GM12878 (cell line): ENCODE measurements at regions not wholly inside any gene's neighbourhood (a gene's known extent, or its start where the extent isn't known, plus 50 kb on each side); places are given as distances from the start of the nearest gene placed in this dataset.

Experiments used
- ATAC-seq: fragments of 200-7000 bp; cut with Tn5 transposase; 3 replicates; pipeline ENCODE4 v1.9.1; 2020; ENCODE audit warnings: mild to moderate bottlenecking, moderate library complexity
- BruUV-seq: library from RNA; stranded (reverse); fragments of 400-500 nt; replicated peaks from 2 replicates; lab custom pipeline; 2021; lab: Mats Ljungman, UMichigan
- CTCF ChIA-PET: fragments of 300-600 bp; sonication (Branson Sonifier 250); formaldehyde crosslinking; extraction: SDS; loops from one replicate; lab custom pipeline; 2021; ENCODE audit warnings: inconsistent platforms; lab: Yijun Ruan, JAX
- POLR2A ChIA-PET: fragments of 350-600 bp; formaldehyde crosslinking; extraction: SDS; loops from one replicate; lab custom pipeline; 2021; ENCODE audit warnings: inconsistent platforms; lab: Charles Lee
- RAD21 ChIA-PET: fragments of 300-600 bp; sonication (Branson Sonifier 250); formaldehyde crosslinking; loops from one replicate; lab custom pipeline; 2023; ENCODE audit warnings: antibody characterized with exemption; ENCODE audit not compliant: unreplicated experiment; lab: Charles Lee
- SMC1A ChIA-PET: fragments of 300-600 bp; sonication (Branson Sonifier 250); formaldehyde crosslinking; loops from one replicate; lab custom pipeline; 2023; ENCODE audit not compliant: unreplicated experiment, uncharacterized antibody; lab: Charles Lee
- DNase-seq: peaks from one replicate; pipeline ENCODE4 v3.0.0-alpha.2; 2011; ENCODE audit warnings: low read depth, low spot score
- FAIRE-seq: peaks from 3 replicates; lab custom pipeline; 2011; peaks lifted over from hg19 to GRCh38; lab: Jason Lieb, UNC
- H2AFZ ChIP-seq: 2 replicates; pipeline ENCODE4 v1.6.0; 2011; ENCODE audit warnings: low read depth, low read length, control low read depth; ENCODE audit not compliant: control insufficient read depth
- H3K27ac ChIP-seq: 2 replicates; pipeline ENCODE4 v1.5.1; 2011; ENCODE audit warnings: control low read depth; ENCODE audit not compliant: control insufficient read depth, insufficient read depth
- H3K27me3 ChIP-seq, 2 experiments: replicated peaks in 1 of 2; 2 replicates each; pipeline versions ENCODE4 v1.6.0 to v1.6.1; 2011; ENCODE audit warnings: low read length in 1 of 2; ENCODE audit not compliant: control insufficient read depth in 2 of 2, insufficient read depth in 2 of 2
- H3K36me3 ChIP-seq, 2 experiments: 2 replicates each; pipeline ENCODE4 v1.5.1; 2011; ENCODE audit warnings: low read length in 1 of 2; ENCODE audit not compliant: control insufficient read depth in 2 of 2, insufficient read depth in 2 of 2
- H3K4me1 ChIP-seq: 2 replicates; pipeline ENCODE4 v1.6.1; 2011; ENCODE audit warnings: mild to moderate bottlenecking, low read length, moderate library complexity, mixed read lengths; ENCODE audit not compliant: control insufficient read depth, insufficient read depth
- H3K4me2 ChIP-seq: 2 replicates; pipeline ENCODE4 v1.6.0; 2011; ENCODE audit warnings: control low read depth; ENCODE audit not compliant: control insufficient read depth, insufficient read depth
- H3K4me3 ChIP-seq: fragments of 200-600 bp; sonication (generic); 2 replicates; pipeline ENCODE4 v1.5.1; 2016
- H3K79me2 ChIP-seq: 2 replicates; pipeline ENCODE4 v1.6.0; 2011; ENCODE audit warnings: low read length; ENCODE audit not compliant: control insufficient read depth, insufficient read depth
- H3K9ac ChIP-seq: 2 replicates; pipeline ENCODE4 v1.8.0; 2011; ENCODE audit warnings: low read length, control low read depth, mixed read lengths; ENCODE audit not compliant: control insufficient read depth, insufficient read depth
- H3K9me3 ChIP-seq: replicated peaks from 3 replicates; pipeline ENCODE4 v1.5.1; 2011; ENCODE audit warnings: mild to moderate bottlenecking, low read length; ENCODE audit not compliant: control insufficient read depth, insufficient read depth
- H4K20me1 ChIP-seq: 2 replicates; pipeline ENCODE4 v1.6.0; 2011; ENCODE audit not compliant: control insufficient read depth, insufficient read depth
- ASH2L ChIP-seq: fragments of 300-600, 200-600 bp; sonication (generic); IDR thresholded peaks from 2 replicates; pipeline ENCODE4 v1.6.1; 2017; ENCODE audit warnings: low read depth, mild to moderate bottlenecking, borderline replicate concordance
- CBFB ChIP-seq: IDR thresholded peaks from 2 replicates; pipeline ENCODE4 v1.6.1; 2016; ENCODE audit warnings: antibody characterized with exemption, low read depth
- CEBPB ChIP-seq, 2 experiments: fragments of 150-350 bp in 1 of 2; IDR thresholded peaks; 2 replicates each; pipeline ENCODE4 v1.6.1; 2012 to 2014; ENCODE audit warnings: low read depth in 2 of 2, low read length in 2 of 2, borderline replicate concordance in 1 of 2, inconsistent platforms in 1 of 2
- CREB1 ChIP-seq: IDR thresholded peaks from 2 replicates; pipeline ENCODE4 v1.6.1; 2012; ENCODE audit warnings: low read depth, mild to moderate bottlenecking, inconsistent platforms
- CREM ChIP-seq: IDR thresholded peaks from 2 replicates; pipeline ENCODE4 v1.6.1; 2014; ENCODE audit warnings: antibody characterized with exemption, low read depth
- IRF4 ChIP-seq: IDR thresholded peaks from 2 replicates; pipeline ENCODE4 v1.6.1; 2011; ENCODE audit warnings: low read depth, low read length
- NRF1 ChIP-seq: conservative IDR thresholded peaks from 2 replicates; pipeline ENCODE4 v1.6.1; 2011; ENCODE audit warnings: mild to moderate bottlenecking, low read depth, low read length, improper control_type of control experiment
- POLR2A ChIP-seq: IDR thresholded peaks from 2 replicates; pipeline ENCODE4 v1.6.1; 2011; ENCODE audit warnings: low read depth, mild to moderate bottlenecking, low read length
- RBBP5 ChIP-seq: fragments of 200-600 bp; sonication (generic); conservative IDR thresholded peaks from 2 replicates; pipeline ENCODE4 v1.6.1; 2016
- RFX5 ChIP-seq: IDR thresholded peaks from 2 replicates; pipeline ENCODE4 v1.6.1; 2011; ENCODE audit warnings: low read depth, low read length, improper control_type of control experiment
- SREBF1 ChIP-seq: IDR thresholded peaks from 2 replicates; pipeline ENCODE4 v1.6.1; 2012; ENCODE audit warnings: mild to moderate bottlenecking, low read length
- TAF1 ChIP-seq: IDR thresholded peaks from 2 replicates; pipeline ENCODE4 v1.6.1; 2011; ENCODE audit warnings: mild to moderate bottlenecking, low read depth, low read length, borderline replicate concordance
- ZBED1 ChIP-seq: IDR thresholded peaks from 2 replicates; pipeline ENCODE4 v1.6.1; 2016; ENCODE audit warnings: borderline replicate concordance
- WGBS: methylation state at CpG from one replicate; pipeline ENCODE4 v1.1.6; 2016; ENCODE audit warnings: low lambda C conversion rate; ENCODE audit not compliant: insufficient replicate concordance, insufficient coverage; ENCODE audit errors: missing lambda C conversion rate; 5-methylcytosine and 5-hydroxymethylcytosine counted together
- in situ Hi-C: fragments of 300-500 bp; cut with MboI; formaldehyde crosslinking; loops from 9 replicates; pipeline ENCODE4 v1.14.3; 2018; ENCODE audit warnings: mixed read lengths
- intact Hi-C: fragments of 100-400 bp; cut with micrococcal nuclease; formaldehyde crosslinking; loops from one replicate; pipeline ENCODE4 v1.14.2; 2022; ENCODE audit not compliant: unreplicated experiment
- TF ChIP-seq, protein P1 (sequence below), 3 experiments: IDR thresholded peaks in 2 of 3; conservative IDR thresholded peaks in 1 of 3; 2 replicates each; pipeline ENCODE4 v1.5.1; 2011; ENCODE audit warnings: low read depth in 3 of 3, low read length in 3 of 3, mild to moderate bottlenecking in 3 of 3, control low read depth in 2 of 3, moderate library complexity in 2 of 3, inconsistent platforms in 1 of 3, mixed read lengths in 1 of 3; ENCODE audit not compliant: control insufficient read depth in 2 of 3, insufficient read depth in 1 of 3; ENCODE audit errors: extremely low read depth in 1 of 3
- TF ChIP-seq, protein P2 (sequence below): fragments of 450-650 bp; conservative IDR thresholded peaks from 2 replicates; pipeline ENCODE4 v1.6.1; 2017; ENCODE audit warnings: mild to moderate bottlenecking, moderate library complexity
- TF ChIP-seq, protein P3 (sequence below): IDR thresholded peaks from 2 replicates; pipeline ENCODE4 v1.6.1; 2012; ENCODE audit warnings: low read length, inconsistent platforms

DNA sequence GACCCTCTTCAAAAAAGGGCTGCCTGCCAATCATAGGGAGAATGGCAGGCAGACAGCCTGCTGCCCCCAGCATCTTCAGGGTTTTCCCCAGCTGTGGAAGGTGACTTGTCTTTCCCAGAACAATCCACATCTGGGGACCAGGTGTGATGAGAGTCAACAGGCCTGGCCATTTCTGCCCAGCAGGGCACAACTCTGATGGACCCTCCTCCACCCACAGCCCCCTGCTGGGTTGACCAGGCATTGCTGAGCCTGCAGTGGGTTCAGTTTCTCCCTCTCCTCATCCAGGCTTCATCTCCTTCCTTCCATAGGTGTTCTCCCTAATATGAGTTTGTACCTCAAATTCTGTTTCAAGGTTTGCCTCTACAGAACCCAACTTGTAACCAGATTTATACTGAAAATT, 111.0 kb downstream of the MINAR1 start:
- no peaks in the 10 kb centered on the region for H4K20me1 ChIP-seq
- in situ Hi-C loops (no loop called here), intact Hi-C loops (no loop called here)
- H3K79me2 ChIP-seq = no peaks in the 10 kb centered on the region
- ATAC-seq = no peak
- H3K4me2 ChIP-seq = no peak overlapping the region
- no peaks in the 10 kb centered on the region for H3K36me3 ChIP-seq
- no peak overlapping the region for H2AFZ ChIP-seq
- no peaks in the 10 kb centered on the region for H3K9me3 ChIP-seq
- H3K27me3 ChIP-seq = no peaks in the 10 kb centered on the region; a peak in 1 of 4 replicates
- H3K4me3 ChIP-seq = no peak overlapping the region
- no peaks in the 10 kb centered on the region for H3K4me1 ChIP-seq
- SMC1A ChIA-PET = no interaction called here
- no peak for FAIRE-seq
- BruUV-seq = no TSS peak
- CTCF ChIA-PET = no interaction called here
- H3K9ac ChIP-seq = no peak overlapping the region
- no peak for TF ChIP-seq POLR2A
- TF ChIP-seq RFX5 = no peak
- TF ChIP-seq, protein P1, sequence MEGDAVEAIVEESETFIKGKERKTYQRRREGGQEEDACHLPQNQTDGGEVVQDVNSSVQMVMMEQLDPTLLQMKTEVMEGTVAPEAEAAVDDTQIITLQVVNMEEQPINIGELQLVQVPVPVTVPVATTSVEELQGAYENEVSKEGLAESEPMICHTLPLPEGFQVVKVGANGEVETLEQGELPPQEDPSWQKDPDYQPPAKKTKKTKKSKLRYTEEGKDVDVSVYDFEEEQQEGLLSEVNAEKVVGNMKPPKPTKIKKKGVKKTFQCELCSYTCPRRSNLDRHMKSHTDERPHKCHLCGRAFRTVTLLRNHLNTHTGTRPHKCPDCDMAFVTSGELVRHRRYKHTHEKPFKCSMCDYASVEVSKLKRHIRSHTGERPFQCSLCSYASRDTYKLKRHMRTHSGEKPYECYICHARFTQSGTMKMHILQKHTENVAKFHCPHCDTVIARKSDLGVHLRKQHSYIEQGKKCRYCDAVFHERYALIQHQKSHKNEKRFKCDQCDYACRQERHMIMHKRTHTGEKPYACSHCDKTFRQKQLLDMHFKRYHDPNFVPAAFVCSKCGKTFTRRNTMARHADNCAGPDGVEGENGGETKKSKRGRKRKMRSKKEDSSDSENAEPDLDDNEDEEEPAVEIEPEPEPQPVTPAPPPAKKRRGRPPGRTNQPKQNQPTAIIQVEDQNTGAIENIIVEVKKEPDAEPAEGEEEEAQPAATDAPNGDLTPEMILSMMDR (IDR thresholded peaks at IDR 0.05 in 2 of 3, conservative IDR thresholded peaks at IDR 0.05 in 1 of 3; ENCODE audit: control insufficient read depth in 2 of 3, extremely low read depth in 1 of 3, insufficient read depth in 1 of 3, low read depth in 3 of 3, low read length in 3 of 3) = peak in 1 of 3 experiments; percentile 11; a peak in 1 of 6 replicates
- RAD21 ChIA-PET = no interaction called here
- H3K27ac ChIP-seq = no peak overlapping the region
- no peak for DNase-seq
- POLR2A ChIA-PET = no interaction called here

DNA sequence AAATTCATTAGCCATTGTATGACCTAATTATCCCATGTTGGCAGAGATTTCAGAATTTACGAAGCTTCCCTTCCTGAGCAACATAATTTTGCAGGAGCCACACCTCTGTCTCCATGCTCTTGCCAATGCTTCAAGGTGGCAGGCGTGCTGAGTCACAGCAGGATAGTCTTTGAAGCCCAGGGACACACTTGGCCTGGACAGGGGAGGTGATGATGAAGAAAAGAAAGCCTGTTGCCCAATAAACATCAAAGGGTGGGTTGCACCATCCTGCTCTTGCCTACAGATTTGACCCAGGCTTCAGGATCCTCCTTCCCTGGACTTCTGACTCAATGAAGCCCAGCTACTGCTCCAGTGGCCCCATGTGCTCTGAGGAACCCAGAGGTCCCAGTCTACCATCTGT, 117.1 kb downstream of the MINAR1 start:
- no peaks in the 10 kb centered on the region for H3K9me3 ChIP-seq
- peaks cover 0 to 2% of the 10 kb centered on the region in 2 experiments; a peak in 1 of 4 replicates for H3K27me3 ChIP-seq
- H2AFZ ChIP-seq = no peak overlapping the region
- in situ Hi-C loops = no loop called here
- no peaks in the 10 kb centered on the region for H3K4me1 ChIP-seq
- no peaks in the 10 kb centered on the region for H3K79me2 ChIP-seq
- ATAC-seq = no peak
- FAIRE-seq = no peak
- 0% methylated on average over 2 of the region's 2 CpGs for WGBS
- intact Hi-C loops = no loop called here
- H3K9ac ChIP-seq = no peak overlapping the region
- no peak overlapping the region for H3K4me3 ChIP-seq
- ChIA-PET SMC1A (no interaction called here), RAD21 (no interaction called here), CTCF (no interaction called here), POLR2A (no interaction called here)
- H3K27ac ChIP-seq = no peak overlapping the region
- H4K20me1 ChIP-seq = no peaks in the 10 kb centered on the region
- no TSS peak for BruUV-seq
- DNase-seq = no peak
- no peak overlapping the region for H3K4me2 ChIP-seq
- H3K36me3 ChIP-seq = no peaks in the 10 kb centered on the region
- TF ChIP-seq CREB1 = no peak
- TF ChIP-seq NRF1 = no peak
- TF ChIP-seq CREM = no peak
- no peak for TF ChIP-seq SREBF1
- no peak for TF ChIP-seq IRF4
- no peak for TF ChIP-seq ZBED1
- TF ChIP-seq CEBPB (IDR thresholded peaks at IDR 0.05; ENCODE audit: borderline replicate concordance in 1 of 2, low read depth in 2 of 2, low read length in 2 of 2) = no peak
- TF ChIP-seq ASH2L = no peak
- no peak for TF ChIP-seq TAF1
- no peak for TF ChIP-seq CBFB
- no peak for TF ChIP-seq RBBP5
- TF ChIP-seq, protein P2, sequence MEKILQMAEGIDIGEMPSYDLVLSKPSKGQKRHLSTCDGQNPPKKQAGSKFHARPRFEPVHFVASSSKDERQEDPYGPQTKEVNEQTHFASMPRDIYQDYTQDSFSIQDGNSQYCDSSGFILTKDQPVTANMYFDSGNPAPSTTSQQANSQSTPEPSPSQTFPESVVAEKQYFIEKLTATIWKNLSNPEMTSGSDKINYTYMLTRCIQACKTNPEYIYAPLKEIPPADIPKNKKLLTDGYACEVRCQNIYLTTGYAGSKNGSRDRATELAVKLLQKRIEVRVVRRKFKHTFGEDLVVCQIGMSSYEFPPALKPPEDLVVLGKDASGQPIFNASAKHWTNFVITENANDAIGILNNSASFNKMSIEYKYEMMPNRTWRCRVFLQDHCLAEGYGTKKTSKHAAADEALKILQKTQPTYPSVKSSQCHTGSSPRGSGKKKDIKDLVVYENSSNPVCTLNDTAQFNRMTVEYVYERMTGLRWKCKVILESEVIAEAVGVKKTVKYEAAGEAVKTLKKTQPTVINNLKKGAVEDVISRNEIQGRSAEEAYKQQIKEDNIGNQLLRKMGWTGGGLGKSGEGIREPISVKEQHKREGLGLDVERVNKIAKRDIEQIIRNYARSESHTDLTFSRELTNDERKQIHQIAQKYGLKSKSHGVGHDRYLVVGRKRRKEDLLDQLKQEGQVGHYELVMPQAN = no peak
- TF ChIP-seq, protein P3, sequence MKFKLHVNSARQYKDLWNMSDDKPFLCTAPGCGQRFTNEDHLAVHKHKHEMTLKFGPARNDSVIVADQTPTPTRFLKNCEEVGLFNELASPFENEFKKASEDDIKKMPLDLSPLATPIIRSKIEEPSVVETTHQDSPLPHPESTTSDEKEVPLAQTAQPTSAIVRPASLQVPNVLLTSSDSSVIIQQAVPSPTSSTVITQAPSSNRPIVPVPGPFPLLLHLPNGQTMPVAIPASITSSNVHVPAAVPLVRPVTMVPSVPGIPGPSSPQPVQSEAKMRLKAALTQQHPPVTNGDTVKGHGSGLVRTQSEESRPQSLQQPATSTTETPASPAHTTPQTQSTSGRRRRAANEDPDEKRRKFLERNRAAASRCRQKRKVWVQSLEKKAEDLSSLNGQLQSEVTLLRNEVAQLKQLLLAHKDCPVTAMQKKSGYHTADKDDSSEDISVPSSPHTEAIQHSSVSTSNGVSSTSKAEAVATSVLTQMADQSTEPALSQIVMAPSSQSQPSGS = no peak
